Osteoblast (primary cell): ENCODE measurements at regions not wholly inside any gene's neighbourhood (a gene's known extent, or its start where the extent isn't known, plus 50 kb on each side); places are given as distances from the start of the nearest gene placed in this dataset.

Source experiments
- DNase-seq: peaks from one replicate; pipeline ENCODE4 v3.0.0; 2011; ENCODE audit warnings: low spot score, mixed read lengths; ENCODE audit not compliant: insufficient read length; ENCODE audit errors: missing footprints
- H2AFZ ChIP-seq: 2 replicates; pipeline ENCODE4 v1.6.0; 2011; ENCODE audit warnings: mild to moderate bottlenecking, low read length
- H3K27ac ChIP-seq: 2 replicates; pipeline ENCODE4 v1.5.1; 2011; ENCODE audit warnings: mild to moderate bottlenecking, low read depth, low read length, moderate library complexity
- H3K27me3 ChIP-seq: 2 replicates; pipeline ENCODE4 v1.6.0; 2012; ENCODE audit warnings: mild to moderate bottlenecking, control low read depth, inconsistent platforms, low read length, moderate library complexity; ENCODE audit not compliant: insufficient read depth
- H3K36me3 ChIP-seq: 2 replicates; pipeline ENCODE4 v1.5.1; 2011; ENCODE audit warnings: mild to moderate bottlenecking, low read length, control low read depth, moderate library complexity; ENCODE audit not compliant: insufficient read depth
- H3K4me1 ChIP-seq: 2 replicates; pipeline ENCODE4 v1.5.1; 2011; ENCODE audit warnings: mild to moderate bottlenecking, low read length, control low read depth, moderate library complexity; ENCODE audit not compliant: insufficient read depth
- H3K4me2 ChIP-seq: 2 replicates; pipeline ENCODE4 v1.6.0; 2011; ENCODE audit warnings: mild to moderate bottlenecking, low read length; ENCODE audit not compliant: insufficient read depth
- H3K4me3 ChIP-seq: fragments of 200-600 bp; sonication (generic); 3 replicates; pipeline ENCODE4 v1.5.1; 2012; ENCODE audit warnings: mild to moderate bottlenecking, low read length, inconsistent platforms; ENCODE audit not compliant: insufficient read depth
- H3K79me2 ChIP-seq: 2 replicates; pipeline ENCODE4 v1.6.0; 2012; ENCODE audit warnings: mild to moderate bottlenecking, low read length, control low read depth, inconsistent platforms; ENCODE audit not compliant: insufficient read depth
- H3K9me3 ChIP-seq: 2 replicates; pipeline ENCODE4 v1.5.1; 2011; ENCODE audit warnings: low read depth, low read length, control low read depth
- H4K20me1 ChIP-seq: 2 replicates; pipeline ENCODE4 v1.6.0; 2012; ENCODE audit warnings: mild to moderate bottlenecking, low read length, control low read depth; ENCODE audit not compliant: insufficient read depth
- TF ChIP-seq, protein P1 (sequence below): IDR thresholded peaks from 2 replicates; pipeline ENCODE4 v1.5.1; 2011; ENCODE audit warnings: mild to moderate bottlenecking, low read depth, low read length, moderate library complexity; ENCODE audit errors: extremely low read depth

- no peak overlapping the region for H3K4me2 ChIP-seq
- H3K27ac ChIP-seq: no peak overlapping the region
- H3K9me3 ChIP-seq: no peaks in the 10 kb centered on the region
- no peaks in the 10 kb centered on the region for H3K79me2 ChIP-seq
- no peak overlapping the region for H3K4me3 ChIP-seq
- H2AFZ ChIP-seq: no peak overlapping the region
- TF ChIP-seq, protein P1, sequence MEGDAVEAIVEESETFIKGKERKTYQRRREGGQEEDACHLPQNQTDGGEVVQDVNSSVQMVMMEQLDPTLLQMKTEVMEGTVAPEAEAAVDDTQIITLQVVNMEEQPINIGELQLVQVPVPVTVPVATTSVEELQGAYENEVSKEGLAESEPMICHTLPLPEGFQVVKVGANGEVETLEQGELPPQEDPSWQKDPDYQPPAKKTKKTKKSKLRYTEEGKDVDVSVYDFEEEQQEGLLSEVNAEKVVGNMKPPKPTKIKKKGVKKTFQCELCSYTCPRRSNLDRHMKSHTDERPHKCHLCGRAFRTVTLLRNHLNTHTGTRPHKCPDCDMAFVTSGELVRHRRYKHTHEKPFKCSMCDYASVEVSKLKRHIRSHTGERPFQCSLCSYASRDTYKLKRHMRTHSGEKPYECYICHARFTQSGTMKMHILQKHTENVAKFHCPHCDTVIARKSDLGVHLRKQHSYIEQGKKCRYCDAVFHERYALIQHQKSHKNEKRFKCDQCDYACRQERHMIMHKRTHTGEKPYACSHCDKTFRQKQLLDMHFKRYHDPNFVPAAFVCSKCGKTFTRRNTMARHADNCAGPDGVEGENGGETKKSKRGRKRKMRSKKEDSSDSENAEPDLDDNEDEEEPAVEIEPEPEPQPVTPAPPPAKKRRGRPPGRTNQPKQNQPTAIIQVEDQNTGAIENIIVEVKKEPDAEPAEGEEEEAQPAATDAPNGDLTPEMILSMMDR: no peak
- H4K20me1 ChIP-seq: no peaks in the 10 kb centered on the region
- no peaks in the 10 kb centered on the region for H3K27me3 ChIP-seq
- peak; percentile 81 for DNase-seq
- no peaks in the 10 kb centered on the region for H3K36me3 ChIP-seq
- no peaks in the 10 kb centered on the region for H3K4me1 ChIP-seq
These were observed 253.3 kb downstream of the BRD1 start for GRCh38 chr22:49574205-49574880.

DNA sequence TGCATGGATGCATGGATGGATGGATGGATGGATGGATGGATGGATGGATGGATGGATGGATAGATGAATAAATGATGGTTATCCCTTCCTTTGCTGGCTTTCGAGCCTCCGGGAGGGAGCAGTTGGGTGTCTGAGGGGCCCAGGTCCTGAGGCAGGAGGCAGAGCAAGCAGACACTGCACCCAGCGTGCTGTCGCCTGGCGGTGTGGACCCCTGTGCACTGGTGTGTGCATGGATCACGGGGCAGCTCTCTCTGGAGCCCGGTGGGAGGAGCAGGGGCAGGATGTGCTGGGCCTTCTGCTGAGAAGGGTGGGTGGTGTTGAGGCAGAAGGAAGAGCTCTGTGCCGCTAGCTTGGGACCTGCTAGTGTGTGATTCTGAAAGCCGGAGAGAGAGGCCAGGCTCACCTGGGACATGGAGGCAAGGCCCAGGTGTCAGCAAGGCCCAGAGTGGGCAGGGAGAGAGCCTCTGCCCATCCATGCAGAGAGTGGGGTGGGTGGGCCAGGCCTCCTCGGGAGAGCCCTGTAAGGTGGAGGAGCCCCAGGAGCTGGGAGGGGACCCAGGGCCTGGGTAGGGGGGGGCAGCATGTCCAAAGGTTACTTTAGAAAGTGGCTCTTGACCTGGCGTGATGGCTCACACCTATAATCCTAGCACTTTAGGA lies 254.4 kb downstream of the BRD1 start:
- Histone ChIP-seq H3K4me1 (no peaks in the 10 kb centered on the region), H3K4me3 (no peak overlapping the region), H3K36me3 (no peaks in the 10 kb centered on the region), H3K79me2 (no peaks in the 10 kb centered on the region), H3K27me3 (no peaks in the 10 kb centered on the region), H3K9me3 (no peaks in the 10 kb centered on the region), H3K4me2 (no peak overlapping the region), H4K20me1 (no peaks in the 10 kb centered on the region), H3K27ac (no peak overlapping the region), H2AFZ (no peak overlapping the region)
- TF ChIP-seq, protein P1: no peak
- DNase-seq: peak; percentile 64

- Histone ChIP-seq H2AFZ (no peak overlapping the region), H3K79me2 (no peaks in the 10 kb centered on the region), H3K4me1 (no peaks in the 10 kb centered on the region), H3K27ac (no peak overlapping the region), H4K20me1 (no peaks in the 10 kb centered on the region), H3K4me2 (no peak overlapping the region), H3K9me3 (no peaks in the 10 kb centered on the region), H3K36me3 (no peaks in the 10 kb centered on the region), H3K27me3 (no peaks in the 10 kb centered on the region), H3K4me3 (no peak overlapping the region)
- DNase-seq: peak; percentile 65
- TF ChIP-seq, protein P1: no peak
These were observed 256.3 kb downstream of the BRD1 start for GRCh38 chr22:49571326-49571725.

DNA sequence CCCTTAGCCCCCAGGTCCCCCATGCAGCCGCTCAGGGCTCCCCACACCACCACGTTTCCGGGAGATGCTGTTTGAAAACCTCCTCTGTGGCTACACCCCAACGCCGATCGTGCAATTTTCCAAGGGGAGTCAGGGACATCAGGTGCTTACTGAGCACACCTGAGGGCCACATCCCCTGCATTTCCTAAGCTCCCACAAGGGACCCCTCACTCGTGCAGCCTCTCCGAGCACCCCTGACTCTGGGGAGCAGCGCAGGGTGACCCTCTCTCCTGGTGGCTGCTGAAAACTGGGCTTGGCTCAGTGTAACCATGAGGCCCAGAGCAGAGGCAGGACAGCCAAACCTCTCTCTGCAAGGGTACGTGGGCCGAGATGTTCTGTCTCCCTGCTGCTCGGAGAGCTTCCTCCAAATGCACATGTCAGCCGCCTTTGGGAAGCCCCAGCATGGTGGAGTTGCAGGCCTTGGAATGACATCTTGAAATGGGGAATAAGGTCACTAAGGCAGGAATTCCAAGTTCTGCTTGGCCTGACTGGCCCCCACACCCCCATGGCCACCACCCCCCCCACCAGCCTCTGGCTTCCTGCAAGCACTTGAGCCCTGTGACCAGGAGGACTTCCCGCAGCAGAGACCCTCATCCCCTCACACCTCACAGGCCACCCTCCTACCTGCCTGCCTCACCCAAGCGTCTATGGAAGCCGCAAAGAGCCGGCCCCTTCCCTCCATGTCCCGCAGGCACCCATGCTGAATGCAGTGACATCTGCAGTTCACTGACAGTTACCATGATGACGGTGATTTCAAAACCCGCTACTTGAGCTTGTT lies 257.4 kb downstream of the BRD1 start:
- Histone ChIP-seq H4K20me1 (no peaks in the 10 kb centered on the region), H3K9me3 (peaks cover 3% of the 10 kb centered on the region)
- peak; percentile 46 for DNase-seq

More for the DNA sequence above, 257.4 kb downstream of the BRD1 start:
- Histone ChIP-seq H3K27me3 (no peaks in the 10 kb centered on the region), H3K4me2 (no peak overlapping the region), H2AFZ (no peak overlapping the region), H3K27ac (no peak overlapping the region), H3K79me2 (no peaks in the 10 kb centered on the region), H3K4me1 (no peaks in the 10 kb centered on the region), H3K36me3 (no peaks in the 10 kb centered on the region), H3K4me3 (no peak overlapping the region)
- TF ChIP-seq, protein P1: no peak
